IgD-negative memory B cell (primary cell): ENCODE measurements at regions not wholly inside any gene's neighbourhood (a gene's known extent, or its start where the extent isn't known, plus 50 kb on each side); places are given as distances from the start of the nearest gene placed in this dataset.

Experiments used
- H3K27ac Mint-ChIP-seq, 3 donors: one replicate each; pipeline ENCODE4 v1.8.0; 2020 to 2022; ENCODE audit warnings: mild to moderate bottlenecking in 3 of 3, mixed read lengths in 3 of 3, moderate library complexity in 1 of 3
- H3K27me3 Mint-ChIP-seq: one replicate; pipeline ENCODE4 v1.8.0; 2021; ENCODE audit warnings: mixed read lengths
- H3K36me3 Mint-ChIP-seq: one replicate; pipeline ENCODE4 v1.8.0; 2020; ENCODE audit warnings: mild to moderate bottlenecking, mixed read lengths
- H3K4me1 Mint-ChIP-seq, 3 donors: one replicate each; pipeline ENCODE4 v1.8.0; 2020 to 2022; ENCODE audit warnings: mixed read lengths in 3 of 3, mild to moderate bottlenecking in 1 of 3
- H3K4me3 Mint-ChIP-seq, 4 donors: one replicate each; pipeline ENCODE4 v1.8.0; 2020 to 2022; ENCODE audit warnings: mild to moderate bottlenecking in 4 of 4, mixed read lengths in 4 of 4, moderate library complexity in 3 of 4
- H3K9me3 Mint-ChIP-seq, 3 donors: one replicate each; pipeline ENCODE4 v1.8.0; 2020 to 2021; ENCODE audit warnings: mixed read lengths in 3 of 3, mild to moderate bottlenecking in 1 of 3

GRCh38 chr4:54961357-54961975 lies 163.9 kb downstream of the KDR start:
- no peaks in the 10 kb centered on the region for H3K9me3 Mint-ChIP-seq
- no peaks in the 10 kb centered on the region for H3K4me1 Mint-ChIP-seq
- H3K36me3 Mint-ChIP-seq: no peaks in the 10 kb centered on the region
- no peak overlapping the region for H3K4me3 Mint-ChIP-seq
- H3K27me3 Mint-ChIP-seq: peaks cover 9% of the 10 kb centered on the region
- H3K27ac Mint-ChIP-seq: no peak overlapping the region

- no peak overlapping the region for H3K4me3 Mint-ChIP-seq
- no peaks in the 10 kb centered on the region for H3K9me3 Mint-ChIP-seq
- peaks cover 9% of the 10 kb centered on the region for H3K27me3 Mint-ChIP-seq
- H3K27ac Mint-ChIP-seq: no peak overlapping the region
- H3K4me1 Mint-ChIP-seq: no peaks in the 10 kb centered on the region
- no peaks in the 10 kb centered on the region for H3K36me3 Mint-ChIP-seq
These were observed 165.7 kb downstream of the KDR start for GRCh38 chr4:54959651-54960116.

GRCh38 chr4:54959131-54959530 lies 166.3 kb downstream of the KDR start:
- Mint-ChIP-seq H3K36me3 (no peaks in the 10 kb centered on the region), H3K4me1 (no peaks in the 10 kb centered on the region), H3K4me3 (no peak overlapping the region), H3K27ac (no peak overlapping the region), H3K27me3 (peaks cover 7% of the 10 kb centered on the region), H3K9me3 (no peaks in the 10 kb centered on the region)

GRCh38 chr4:54958236-54958635 lies 167.2 kb downstream of the KDR start:
- H3K9me3 Mint-ChIP-seq: no peaks in the 10 kb centered on the region
- H3K27me3 Mint-ChIP-seq: peaks cover 7% of the 10 kb centered on the region
- H3K4me1 Mint-ChIP-seq: no peaks in the 10 kb centered on the region
- H3K27ac Mint-ChIP-seq: no peak overlapping the region
- H3K36me3 Mint-ChIP-seq: no peaks in the 10 kb centered on the region
- H3K4me3 Mint-ChIP-seq: no peak overlapping the region

- no peaks in the 10 kb centered on the region for H3K9me3 Mint-ChIP-seq
- no peaks in the 10 kb centered on the region for H3K27me3 Mint-ChIP-seq
- H3K4me3 Mint-ChIP-seq: no peak overlapping the region
- H3K4me1 Mint-ChIP-seq: no peaks in the 10 kb centered on the region
- H3K36me3 Mint-ChIP-seq: no peaks in the 10 kb centered on the region
- H3K27ac Mint-ChIP-seq: no peak overlapping the region
These were observed 170.6 kb downstream of the KDR start for GRCh38 chr4:54954656-54955388.

GRCh38 chr4:54946741-54947140 lies 178.7 kb downstream of the KDR start:
- Mint-ChIP-seq H3K36me3 (no peaks in the 10 kb centered on the region), H3K4me1 (peaks cover 14 to 23% (median 18%) of the 10 kb centered on the region in 3 donors), H3K27me3 (no peaks in the 10 kb centered on the region), H3K27ac (no peak overlapping the region), H3K4me3 (no peak overlapping the region), H3K9me3 (no peaks in the 10 kb centered on the region)

GRCh38 chr4:54945838-54946237 lies 179.6 kb downstream of the KDR start:
- H3K4me3 Mint-ChIP-seq: peak overlapping the region in 1 of 4 donors; percentile 38
- H3K27ac Mint-ChIP-seq: peak overlapping the region; percentile 4 to 17 (median 10)
- H3K9me3 Mint-ChIP-seq: no peaks in the 10 kb centered on the region
- H3K4me1 Mint-ChIP-seq: peaks cover 22 to 30% (median 26%) of the 10 kb centered on the region in 3 donors
- H3K27me3 Mint-ChIP-seq: no peaks in the 10 kb centered on the region
- H3K36me3 Mint-ChIP-seq: no peaks in the 10 kb centered on the region

- peaks cover 1% of the 10 kb centered on the region for H3K27me3 Mint-ChIP-seq
- no peaks in the 10 kb centered on the region for H3K9me3 Mint-ChIP-seq
- peaks cover 23 to 33% (median 26%) of the 10 kb centered on the region in 3 donors for H3K4me1 Mint-ChIP-seq
- H3K4me3 Mint-ChIP-seq: peak overlapping the region; percentile 26 to 89 (median 65)
- no peaks in the 10 kb centered on the region for H3K36me3 Mint-ChIP-seq
- peak overlapping the region; percentile 73 to 87 (median 84) for H3K27ac Mint-ChIP-seq
These were observed 182.7 kb downstream of the KDR start for GRCh38 chr4:54942721-54943120.

GRCh38 chr4:54941994-54942552 lies 183.3 kb downstream of the KDR start:
- H3K9me3 Mint-ChIP-seq: no peaks in the 10 kb centered on the region
- peak overlapping the region; percentile 38 to 90 (median 72) for H3K4me3 Mint-ChIP-seq
- H3K27me3 Mint-ChIP-seq: peaks cover 1% of the 10 kb centered on the region
- no peaks in the 10 kb centered on the region for H3K36me3 Mint-ChIP-seq
- H3K4me1 Mint-ChIP-seq: peaks cover 23 to 33% (median 26%) of the 10 kb centered on the region in 3 donors
- H3K27ac Mint-ChIP-seq: peak overlapping the region; percentile 73 to 87 (median 83)

GRCh38 chr4:54940996-54941865 lies 184.2 kb downstream of the KDR start:
- peaks cover 23 to 33% (median 26%) of the 10 kb centered on the region in 3 donors for H3K4me1 Mint-ChIP-seq
- H3K36me3 Mint-ChIP-seq: no peaks in the 10 kb centered on the region
- peaks cover 1% of the 10 kb centered on the region for H3K27me3 Mint-ChIP-seq
- peak overlapping the region; percentile 38 to 90 (median 72) for H3K4me3 Mint-ChIP-seq
- H3K27ac Mint-ChIP-seq: peak overlapping the region; percentile 73 to 87 (median 83)
- no peaks in the 10 kb centered on the region for H3K9me3 Mint-ChIP-seq

GRCh38 chr4:54937501-54937900 lies 187.9 kb downstream of the KDR start:
- Mint-ChIP-seq H3K27ac (no peak overlapping the region), H3K4me1 (peaks cover 12 to 16% (median 12%) of the 10 kb centered on the region in 3 donors), H3K9me3 (no peaks in the 10 kb centered on the region), H3K27me3 (peaks cover 4% of the 10 kb centered on the region), H3K4me3 (no peak overlapping the region), H3K36me3 (no peaks in the 10 kb centered on the region)

GRCh38 chr4:54933579-54933978 lies 191.8 kb downstream of the KDR start:
- H3K9me3 Mint-ChIP-seq: no peaks in the 10 kb centered on the region

GRCh38 chr4:54930226-54930625 lies 195.2 kb downstream of the KDR start:
- no peaks in the 10 kb centered on the region for H3K36me3 Mint-ChIP-seq
- H3K4me1 Mint-ChIP-seq: peaks cover 0 to 2% (median 0%) of the 10 kb centered on the region in 3 donors
- no peaks in the 10 kb centered on the region for H3K9me3 Mint-ChIP-seq
- no peak overlapping the region for H3K27ac Mint-ChIP-seq
- no peak overlapping the region for H3K4me3 Mint-ChIP-seq
- H3K27me3 Mint-ChIP-seq: no peaks in the 10 kb centered on the region

More at GRCh38 chr4:54933579-54933978, 191.8 kb downstream of the KDR start:
- H3K27ac Mint-ChIP-seq: no peak overlapping the region
- H3K36me3 Mint-ChIP-seq: no peaks in the 10 kb centered on the region
- H3K4me1 Mint-ChIP-seq: peaks cover 0 to 2% (median 0%) of the 10 kb centered on the region in 3 donors
- H3K4me3 Mint-ChIP-seq: no peak overlapping the region
- H3K27me3 Mint-ChIP-seq: peaks cover 3% of the 10 kb centered on the region

- peaks cover 0 to 6% (median 2%) of the 10 kb centered on the region in 3 donors for H3K9me3 Mint-ChIP-seq
- H3K27me3 Mint-ChIP-seq: no peaks in the 10 kb centered on the region
- H3K4me3 Mint-ChIP-seq: no peak overlapping the region
These were observed 195.9 kb downstream of the KDR start for GRCh38 chr4:54929459-54929858.

More at GRCh38 chr4:54929459-54929858, 195.9 kb downstream of the KDR start:
- Mint-ChIP-seq H3K36me3 (no peaks in the 10 kb centered on the region), H3K27ac (no peak overlapping the region), H3K4me1 (peaks cover 0 to 2% (median 0%) of the 10 kb centered on the region in 3 donors)
